Smooth muscle cell of the brain vasculature (primary cell): ENCODE measurements at regions not wholly inside any gene's neighbourhood (a gene's known extent, or its start where the extent isn't known, plus 50 kb on each side); places are given as distances from the start of the nearest gene placed in this dataset.
A peak's percentile ranks its signal among the peaks of the same experiment; 100 is the strongest.

Experiments
- DNase-seq: peaks from one replicate; pipeline ENCODE4 v3.0.0-alpha.2; 2012; ENCODE audit warnings: low read depth, low spot score

GRCh38 chr9:129506041-129506440 is 114.9 kb downstream of the C9orf50 start:
- no peak for DNase-seq

GRCh38 chr9:129505270-129505902 is 115.5 kb downstream of the C9orf50 start:
- DNase-seq = no peak

GRCh38 chr9:129504404-129504803 is 116.5 kb downstream of the C9orf50 start:
- DNase-seq = no peak

- no peak for DNase-seq
Measured at GRCh38 chr9:129501771-129502319, 119.1 kb downstream of the C9orf50 start.

GRCh38 chr9:129500863-129501770 is 119.8 kb downstream of the C9orf50 start:
- DNase-seq = no peak

- peak; percentile 69 for DNase-seq
Measured at GRCh38 chr9:129500161-129500862, 120.6 kb downstream of the C9orf50 start.

GRCh38 chr9:129498451-129499384 is 122.2 kb downstream of the C9orf50 start:
- DNase-seq = no peak

- DNase-seq = no peak
Measured at GRCh38 chr9:129497813-129498450, 123.0 kb downstream of the C9orf50 start.

- DNase-seq = no peak
Measured at GRCh38 chr9:129497005-129497812, 123.7 kb downstream of the C9orf50 start.

- DNase-seq = peak; percentile 97
Measured at GRCh38 chr9:129496473-129497004, 124.4 kb downstream of the C9orf50 start.

GRCh38 chr9:129495620-129496472 is 125.1 kb downstream of the C9orf50 start:
- peak; percentile 80 for DNase-seq

- DNase-seq = no peak
Measured at GRCh38 chr9:129494113-129494789, 126.7 kb downstream of the C9orf50 start.

GRCh38 chr9:129493706-129494047 is 127.2 kb downstream of the C9orf50 start:
- DNase-seq = no peak

GRCh38 chr9:129493002-129493705 is 127.7 kb downstream of the C9orf50 start:
- no peak for DNase-seq

GRCh38 chr9:129491487-129491855 is 129.4 kb downstream of the C9orf50 start:
- no peak for DNase-seq

- no peak for DNase-seq
Measured at GRCh38 chr9:129490583-129491486, 130.1 kb downstream of the C9orf50 start.
